Neuronal stem cell (in vitro differentiated cells): ENCODE measurements at regions not wholly inside any gene's neighbourhood (a gene's known extent, or its start where the extent isn't known, plus 50 kb on each side); places are given as distances from the start of the nearest gene placed in this dataset.
"Not testable (repeated sequence)": the region's sequence is repeated elsewhere in the genome, so short reads cannot be mapped to it uniquely, and the experiment has no call there.

Source experiments
- DNase-seq: peaks from one replicate; pipeline ENCODE4 v3.0.0-alpha.2; 2013; ENCODE audit warnings: low spot score
- H2AFZ ChIP-seq: one replicate; pipeline ENCODE4 v1.6.1; 2013; ENCODE audit warnings: mild to moderate bottlenecking, low read length, inconsistent platforms
- H2AK5ac ChIP-seq: 2 replicates; pipeline ENCODE4 v1.6.1; 2013; ENCODE audit warnings: low read depth, mild to moderate bottlenecking, inconsistent platforms, low read length, moderate library complexity, mixed read lengths
- H2BK120ac ChIP-seq: 2 replicates; pipeline ENCODE4 v1.6.1; 2013; ENCODE audit warnings: low read depth, mild to moderate bottlenecking, inconsistent platforms, low read length, moderate library complexity, mixed read lengths
- H2BK12ac ChIP-seq: one replicate; pipeline ENCODE4 v1.6.1; 2013; ENCODE audit warnings: low read length, inconsistent platforms
- H2BK15ac ChIP-seq: 2 replicates; pipeline ENCODE4 v1.6.1; 2013; ENCODE audit warnings: mild to moderate bottlenecking, low read length, inconsistent platforms, mixed read lengths
- H2BK5ac ChIP-seq: one replicate; pipeline ENCODE4 v1.6.1; 2013; ENCODE audit warnings: inconsistent platforms, mild to moderate bottlenecking, low read length, moderate library complexity
- H3K14ac ChIP-seq: one replicate; pipeline ENCODE4 v1.6.1; 2013; ENCODE audit warnings: low read length, inconsistent platforms
- H3K18ac ChIP-seq: 2 replicates; pipeline ENCODE4 v1.6.1; 2013; ENCODE audit warnings: low read length, inconsistent platforms
- H3K23ac ChIP-seq: 2 replicates; pipeline ENCODE4 v1.6.1; 2013; ENCODE audit warnings: low read depth, mild to moderate bottlenecking, mixed read lengths, low read length, inconsistent platforms; ENCODE audit not compliant: poor library complexity
- H3K27ac ChIP-seq: replicated peaks from 3 replicates; pipeline ENCODE4 v1.5.1; 2013; ENCODE audit warnings: low read length, inconsistent platforms
- H3K27me3 ChIP-seq, 3 experiments: 2 replicates each; pipeline ENCODE4 v1.6.1; 2013; ENCODE audit warnings: low read length in 3 of 3, mild to moderate bottlenecking in 2 of 3, inconsistent platforms in 1 of 3, low read depth in 1 of 3, mixed read lengths in 1 of 3, moderate library complexity in 1 of 3; ENCODE audit not compliant: control insufficient read depth in 3 of 3, insufficient read depth in 3 of 3
- H3K36me3 ChIP-seq, 2 donors: replicated peaks in 1 of 2; 2 replicates each; pipeline ENCODE4 v1.6.1; 2013; ENCODE audit warnings: low read length in 2 of 2; ENCODE audit not compliant: control insufficient read depth in 2 of 2, insufficient read depth in 2 of 2
- H3K4ac ChIP-seq: 2 replicates; pipeline ENCODE4 v1.6.1; 2013; ENCODE audit warnings: inconsistent platforms, mild to moderate bottlenecking, low read length, moderate library complexity
- H3K4me1 ChIP-seq, 2 donors: 1 replicate in 1 of 2; 2 replicates in 1 of 2; pipeline ENCODE4 v1.6.1; 2013; ENCODE audit warnings: low read length in 2 of 2, low read depth in 1 of 2; ENCODE audit not compliant: control insufficient read depth in 2 of 2, insufficient read depth in 1 of 2
- H3K4me2 ChIP-seq: one replicate; pipeline ENCODE4 v1.6.1; 2013; ENCODE audit warnings: mild to moderate bottlenecking, low read length, inconsistent platforms; ENCODE audit not compliant: insufficient read depth, poor library complexity, severe bottlenecking
- H3K4me3 ChIP-seq, 2 donors: 2 replicates each; pipeline ENCODE4 v1.5.1; 2013; ENCODE audit warnings: low read length in 2 of 2, mild to moderate bottlenecking in 2 of 2, inconsistent platforms in 1 of 2, moderate library complexity in 1 of 2
- H3K79me1 ChIP-seq: one replicate; pipeline ENCODE4 v1.6.1; 2013; ENCODE audit warnings: low read depth, mild to moderate bottlenecking, inconsistent platforms, low read length, moderate library complexity
- H3K9ac ChIP-seq: one replicate; pipeline ENCODE4 v1.6.1; 2013; ENCODE audit warnings: mild to moderate bottlenecking, low read depth, low read length, inconsistent platforms; ENCODE audit not compliant: poor library complexity
- H3K9me3 ChIP-seq, 2 donors: replicated peaks in 1 of 2; 2 replicates each; pipeline versions ENCODE3 to v1.6.1; 2013; ENCODE audit warnings: low read length in 2 of 2, mild to moderate bottlenecking in 2 of 2, inconsistent platforms in 1 of 2, low read depth in 1 of 2, mixed read lengths in 1 of 2, moderate library complexity in 1 of 2; ENCODE audit not compliant: control insufficient read depth in 2 of 2, insufficient read depth in 1 of 2
- H4K8ac ChIP-seq: one replicate; pipeline ENCODE4 v1.6.1; 2013; ENCODE audit warnings: low read depth, mild to moderate bottlenecking, inconsistent platforms, low read length, moderate library complexity
- H4K91ac ChIP-seq: one replicate; pipeline ENCODE4 v1.6.1; 2013; ENCODE audit warnings: low read length, low read depth, mild to moderate bottlenecking, inconsistent platforms; ENCODE audit not compliant: poor library complexity
- WGBS, 2 donors: extraction: QIAGEN DNeasy Blood & Tissue Kit; methylation state at CpG; one replicate each; pipeline ENCODE4 v1.1.7; 2013; ENCODE audit warnings: missing lambda C conversion rate in 2 of 2, mixed read lengths in 1 of 2; ENCODE audit not compliant: insufficient read length in 2 of 2, insufficient replicate concordance in 1 of 2; ENCODE audit errors: extremely low coverage in 2 of 2; 5-methylcytosine and 5-hydroxymethylcytosine counted together

DNA sequence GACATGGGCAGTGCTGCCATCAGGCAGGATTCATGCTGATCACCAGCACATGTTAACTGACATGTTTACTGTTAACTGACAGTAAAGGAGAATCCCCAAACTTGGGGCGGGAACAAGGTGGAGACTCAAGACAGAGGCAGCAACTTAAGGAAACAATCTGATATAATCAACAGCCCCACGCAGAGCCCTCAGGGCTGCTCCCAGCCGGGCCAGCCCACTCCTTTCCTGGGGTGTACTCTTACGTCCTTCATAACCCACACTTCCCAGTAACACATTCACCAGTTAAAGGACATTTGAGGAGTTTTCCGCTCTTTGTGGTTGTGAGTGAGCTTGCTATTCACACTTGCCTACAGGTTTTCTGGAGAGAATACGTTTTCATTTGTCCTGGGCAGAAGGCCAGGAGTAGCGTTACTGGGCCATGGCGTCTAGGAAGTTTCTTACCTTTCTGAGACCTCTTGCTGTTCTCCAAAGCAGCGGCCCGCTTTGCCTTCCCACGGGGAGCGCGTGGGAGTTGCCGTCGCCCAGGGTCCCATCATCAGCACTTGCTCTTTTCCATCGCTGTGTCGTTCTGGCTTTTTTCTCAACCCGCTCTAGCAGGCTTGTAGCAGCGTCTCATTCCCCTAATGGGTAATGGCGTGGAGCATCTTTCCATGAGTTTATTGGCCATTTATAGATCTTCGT lies 56.4 kb downstream of the FOXF2 start:
- H3K23ac ChIP-seq: no peak overlapping the region
- H3K27ac ChIP-seq: no peak overlapping the region
- H3K4ac ChIP-seq: no peak overlapping the region
- no peak overlapping the region for H2BK15ac ChIP-seq
- H3K27me3 ChIP-seq: no peaks in the 10 kb centered on the region
- WGBS, 2 donors: no CpG with 5 or more reads among the region's 21 CpGs
- no peaks in the 10 kb centered on the region for H3K4me1 ChIP-seq
- H2BK5ac ChIP-seq: no peak overlapping the region
- H3K9me3 ChIP-seq: peaks cover 0 to 2% of the 10 kb centered on the region in 2 donors
- H2AFZ ChIP-seq: no peak overlapping the region
- H3K79me1 ChIP-seq: no peaks in the 10 kb centered on the region
- H4K91ac ChIP-seq: no peak overlapping the region
- H3K14ac ChIP-seq: no peak overlapping the region
- H4K8ac ChIP-seq: no peak overlapping the region
- no peak overlapping the region for H3K4me2 ChIP-seq
- H3K9ac ChIP-seq: no peak overlapping the region
- no peak overlapping the region for H2BK12ac ChIP-seq
- H2AK5ac ChIP-seq: no peak overlapping the region
- no peak overlapping the region for H3K4me3 ChIP-seq
- DNase-seq: no peak
- no peak overlapping the region for H3K18ac ChIP-seq
- no peak overlapping the region for H2BK120ac ChIP-seq
- no peaks in the 10 kb centered on the region for H3K36me3 ChIP-seq

GRCh38 chr6:1449896-1450295 lies 60.5 kb downstream of the FOXF2 start:
- no peak for DNase-seq
- no peak overlapping the region for H2BK120ac ChIP-seq
- H2BK5ac ChIP-seq: no peak overlapping the region
- H3K9me3 ChIP-seq: peaks cover 0 to 12% of the 10 kb centered on the region in 2 donors
- H3K36me3 ChIP-seq: no peaks in the 10 kb centered on the region
- no peak overlapping the region for H2AFZ ChIP-seq
- no peak overlapping the region for H3K14ac ChIP-seq
- no peaks in the 10 kb centered on the region for H3K79me1 ChIP-seq
- no peak overlapping the region for H3K4me2 ChIP-seq
- no peak overlapping the region for H3K18ac ChIP-seq
- no peak overlapping the region for H3K9ac ChIP-seq
- H3K4ac ChIP-seq: no peak overlapping the region
- H4K8ac ChIP-seq: no peak overlapping the region
- H3K4me3 ChIP-seq: no peak overlapping the region
- H2BK15ac ChIP-seq: no peak overlapping the region
- H3K23ac ChIP-seq: no peak overlapping the region
- no peaks in the 10 kb centered on the region for H3K4me1 ChIP-seq
- no CpG with 5 or more reads among the region's 4 CpGs for WGBS, 2 donors
- no peak overlapping the region for H4K91ac ChIP-seq
- no peak overlapping the region for H3K27ac ChIP-seq
- H2AK5ac ChIP-seq: no peak overlapping the region
- H2BK12ac ChIP-seq: no peak overlapping the region
- no peaks in the 10 kb centered on the region for H3K27me3 ChIP-seq

- H2BK120ac ChIP-seq: no peak overlapping the region
- H3K27me3 ChIP-seq: no peaks in the 10 kb centered on the region
- no peak overlapping the region for H4K91ac ChIP-seq
- H3K4ac ChIP-seq: no peak overlapping the region
- H3K9ac ChIP-seq: no peak overlapping the region
- H2AFZ ChIP-seq: no peak overlapping the region
- no peak overlapping the region for H3K14ac ChIP-seq
- H2BK15ac ChIP-seq: no peak overlapping the region
- peak overlapping the region in 1 of 2 donors; percentile 56 for H3K4me3 ChIP-seq
- H3K79me1 ChIP-seq: no peaks in the 10 kb centered on the region
- no peak overlapping the region for H4K8ac ChIP-seq
- no peak overlapping the region for H3K18ac ChIP-seq
- H3K23ac ChIP-seq: no peak overlapping the region
- H3K27ac ChIP-seq: no peak overlapping the region
- H3K36me3 ChIP-seq: no peaks in the 10 kb centered on the region
- no peak overlapping the region for H2AK5ac ChIP-seq
- no peak overlapping the region for H2BK5ac ChIP-seq
- DNase-seq: no peak
- peaks cover 0 to 12% of the 10 kb centered on the region in 2 donors for H3K9me3 ChIP-seq
- H3K4me2 ChIP-seq: no peak overlapping the region
- no peak overlapping the region for H2BK12ac ChIP-seq
- H3K4me1 ChIP-seq: no peaks in the 10 kb centered on the region
- no CpG with 5 or more reads among the region's 8 CpGs for WGBS, 2 donors
Measured at GRCh38 chr6:1453024-1453423, 63.6 kb downstream of the FOXF2 start.

DNA sequence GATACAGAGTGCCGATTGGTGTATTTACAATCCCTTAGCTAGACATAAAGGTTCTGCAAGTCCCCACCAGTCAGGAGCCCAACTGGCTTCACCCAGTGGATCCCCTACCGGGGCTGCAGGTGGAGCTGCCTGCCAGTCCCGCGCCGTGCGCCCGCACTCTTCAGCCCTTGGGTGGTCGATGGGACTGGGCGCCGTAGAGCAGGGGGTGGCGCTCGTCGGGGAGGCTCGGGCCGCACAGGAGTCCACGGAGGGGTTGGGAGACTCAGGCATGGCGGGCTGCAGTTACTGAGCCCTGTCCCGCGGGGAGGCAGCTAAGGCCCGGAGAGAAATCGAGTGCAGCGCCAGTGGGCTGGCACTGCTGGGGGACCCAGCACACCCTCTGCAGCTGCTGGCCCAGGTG lies 67.4 kb downstream of the FOXF2 start:
- DNase-seq: not testable (repeated sequence)

More for the DNA sequence above, 67.4 kb downstream of the FOXF2 start:
- H2BK5ac ChIP-seq, H3K27me3 ChIP-seq, H3K9me3 ChIP-seq, H3K27ac ChIP-seq, H3K14ac ChIP-seq, H2AFZ ChIP-seq, H3K4me1 ChIP-seq, H3K23ac ChIP-seq, H2BK15ac ChIP-seq, H3K4me3 ChIP-seq, H3K36me3 ChIP-seq, H3K79me1 ChIP-seq, H2BK12ac ChIP-seq, H4K91ac ChIP-seq, H3K18ac ChIP-seq, H3K4ac ChIP-seq, H4K8ac ChIP-seq, H2AK5ac ChIP-seq, H3K9ac ChIP-seq, H3K4me2 ChIP-seq, H2BK120ac ChIP-seq: not testable (repeated sequence)
- WGBS, 2 donors: no CpG with 5 or more reads among the region's 22 CpGs
